Heart right ventricle (tissue), 16 donors: ENCODE measurements at regions not wholly inside any gene's neighbourhood (a gene's known extent, or its start where the extent isn't known, plus 50 kb on each side); places are given as distances from the start of the nearest gene placed in this dataset.
A peak's percentile ranks its signal among the peaks of the same experiment; 100 is the strongest.

Experiments used
- ATAC-seq, 8 donors: fragments of 200-7000 bp; cut with Tn5 transposase; one replicate each; pipeline ENCODE4 v1.9.1; 2020; ENCODE audit warnings: mild to moderate bottlenecking in 8 of 8, moderate library complexity in 8 of 8, moderate number of reproducible peaks in 1 of 8
- DNase-seq, 2 donors: peaks; one replicate each; pipeline ENCODE4 v3.0.0-alpha.2; 2020
- H3K27ac ChIP-seq, 10 donors: fragments of 200-600 bp; sonication (generic) in 2 of 10; one replicate each; pipeline versions ENCODE4 v1.5.0 to v1.8.0; 2020 to 2022; ENCODE audit warnings: mild to moderate bottlenecking in 3 of 10
- H3K27me3 ChIP-seq, 7 donors: fragments of 200-600 bp; one replicate each; pipeline ENCODE4 v1.8.0; 2021 to 2022; ENCODE audit warnings: mild to moderate bottlenecking in 2 of 7
- H3K36me3 ChIP-seq, 9 donors: fragments of 200-600 bp; sonication (generic) in 1 of 9; one replicate each; pipeline versions ENCODE4 v1.5.0 to v1.8.0; 2020 to 2022; ENCODE audit warnings: mild to moderate bottlenecking in 2 of 9
- H3K4me1 ChIP-seq, 9 donors: fragments of 200-600 bp; sonication (generic) in 1 of 9; one replicate each; pipeline versions ENCODE4 v1.5.0 to v1.8.0; 2020 to 2022; ENCODE audit warnings: mild to moderate bottlenecking in 4 of 9
- H3K4me3 ChIP-seq, 10 donors: fragments of 200-600 bp; sonication (generic) in 2 of 10; one replicate each; pipeline versions ENCODE4 v1.5.0 to v1.8.0; 2020 to 2022; ENCODE audit warnings: mild to moderate bottlenecking in 7 of 10, moderate library complexity in 2 of 10
- H3K9me3 ChIP-seq, 11 donors: fragments of 200-600 bp in 10 of 11; sonication (generic) in 2 of 11; one replicate each; pipeline versions ENCODE4 v1.5.0 to v1.8.0; 2013 to 2022; ENCODE audit warnings: mild to moderate bottlenecking in 2 of 11, control low read depth in 1 of 11, moderate library complexity in 1 of 11
- WGBS, 2 donors: extraction: QIAGEN DNeasy Blood & Tissue Kit; methylation state at CpG; one replicate each; pipeline ENCODE4 v1.1.7; 2013; ENCODE audit warnings: inconsistent platforms in 1 of 2; 5-methylcytosine and 5-hydroxymethylcytosine counted together
- intact Hi-C, 10 donors: fragments of 100-400 bp; cut with DNase I; formaldehyde crosslinking; loops; one replicate each; pipeline versions ENCODE4 v1.11.1 to v1.14.2; 2022
- TF ChIP-seq, protein P1 (sequence below), 9 donors: fragments of 200-600 bp; sonication (generic) in 2 of 9; IDR thresholded peaks; one replicate each; pipeline versions ENCODE4 v1.5.0 to v1.8.0; 2021 to 2022; ENCODE audit warnings: antibody characterized with exemption in 9 of 9, mild to moderate bottlenecking in 5 of 9, moderate library complexity in 1 of 9
- donor health status: Arrhythmogenic right ventricular cardiomyopathy.
- donor health status: ischemic (EF 13 %, LVEDD 7.1; RV severe dilation, severe dysfunction).
- donor health status: healthy with polysubstance abuse.
- donor health status: DM: no; HTN: yes; CAD: no.
- donor health status: DM: no; HTN: no; CAD: no.
- donor health status: ischemic (EF 25% LVEDD 6.9; RV normal size, moderate dysfunction).
- donor health status: ischemic (EF 25% LVEDD 5.7; RV mildly dilated, moderate dysfunction).
- donor health status: healthy.
- donor health status: DM: yes; HTN: yes; CAD: no.
- donor health status: Ischemic cardiomyopathy.
- donor health status: ischemic (EF 35%, LVEDD 5.7; RV mildly dilated, moderate dysfunction).
- donor health status: nonischemic (EF 11% LVEDD 7.7; RV severe dilation, severe dysfunction).
- donor health status: DM: yes; HTN: yes; CAD: no.
- donor health status: PGD.
- donor health status: ischemic (EF 29% LVEDD 5.4; RV normal size, mild dysfunction).
- donor health status: nonischemic (EF 23%, LVEDD 6.1; RV moderate dilation, normal function).

DNA sequence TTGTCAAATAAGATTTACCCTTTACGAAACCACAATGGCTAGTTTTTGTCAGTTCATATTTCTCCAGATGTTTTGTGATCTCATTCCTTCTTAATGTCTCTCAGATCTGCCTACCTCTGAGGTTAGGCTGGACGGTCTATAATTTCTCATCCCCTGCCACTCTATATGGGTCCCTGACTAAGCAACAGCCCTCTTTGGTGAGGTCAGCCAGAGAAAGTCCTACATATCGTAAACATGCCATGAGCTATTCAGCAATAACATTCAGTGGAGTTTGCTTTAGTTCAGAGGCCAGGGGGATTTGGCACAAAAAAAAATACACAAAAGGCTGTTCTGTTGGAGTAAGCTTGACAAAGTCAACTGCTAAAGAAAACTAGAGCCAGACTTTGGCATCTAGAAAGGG lies 192.1 kb upstream of the NCKAP5 start:
- WGBS, 2 donors, result 86 to 88% methylated on average over 3 of the region's 3 CpGs
- intact Hi-C loops, result no loop called here
- ATAC-seq, result no peak

DNA sequence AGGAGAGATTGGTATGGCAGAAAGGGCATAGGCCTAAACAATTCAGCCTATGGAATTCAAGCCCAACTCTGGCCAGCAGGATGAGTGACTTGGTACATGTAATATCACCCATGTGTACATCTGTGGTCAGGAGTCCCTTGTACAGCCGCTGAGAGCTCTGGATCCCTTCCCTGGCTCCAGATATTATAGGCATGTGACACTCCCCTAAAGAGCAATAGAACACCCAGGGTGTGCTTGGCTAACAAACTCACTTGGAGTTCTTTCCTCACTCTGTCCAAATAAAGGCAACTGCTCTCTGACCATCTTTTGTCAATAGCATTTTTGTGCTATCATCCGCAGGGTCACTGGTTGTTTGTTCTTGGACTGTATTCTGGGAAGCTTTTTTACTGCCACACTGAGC lies 197.4 kb upstream of the NCKAP5 start:
- H3K27me3 ChIP-seq, result no peaks in the 10 kb centered on the region
- ATAC-seq (peak; percentile 72 to 97 (median 90)), DNase-seq (peak in 1 of 2 donors; percentile 52)
- H3K4me1 ChIP-seq, result peaks cover 0 to 28% (median 9%) of the 10 kb centered on the region in 9 donors
- TF ChIP-seq, protein P1, sequence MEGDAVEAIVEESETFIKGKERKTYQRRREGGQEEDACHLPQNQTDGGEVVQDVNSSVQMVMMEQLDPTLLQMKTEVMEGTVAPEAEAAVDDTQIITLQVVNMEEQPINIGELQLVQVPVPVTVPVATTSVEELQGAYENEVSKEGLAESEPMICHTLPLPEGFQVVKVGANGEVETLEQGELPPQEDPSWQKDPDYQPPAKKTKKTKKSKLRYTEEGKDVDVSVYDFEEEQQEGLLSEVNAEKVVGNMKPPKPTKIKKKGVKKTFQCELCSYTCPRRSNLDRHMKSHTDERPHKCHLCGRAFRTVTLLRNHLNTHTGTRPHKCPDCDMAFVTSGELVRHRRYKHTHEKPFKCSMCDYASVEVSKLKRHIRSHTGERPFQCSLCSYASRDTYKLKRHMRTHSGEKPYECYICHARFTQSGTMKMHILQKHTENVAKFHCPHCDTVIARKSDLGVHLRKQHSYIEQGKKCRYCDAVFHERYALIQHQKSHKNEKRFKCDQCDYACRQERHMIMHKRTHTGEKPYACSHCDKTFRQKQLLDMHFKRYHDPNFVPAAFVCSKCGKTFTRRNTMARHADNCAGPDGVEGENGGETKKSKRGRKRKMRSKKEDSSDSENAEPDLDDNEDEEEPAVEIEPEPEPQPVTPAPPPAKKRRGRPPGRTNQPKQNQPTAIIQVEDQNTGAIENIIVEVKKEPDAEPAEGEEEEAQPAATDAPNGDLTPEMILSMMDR (IDR thresholded peaks at IDR 0.05), result no peak
- H3K9me3 ChIP-seq, result no peaks in the 10 kb centered on the region
- no peaks in the 10 kb centered on the region for H3K36me3 ChIP-seq
- no peak overlapping the region for H3K4me3 ChIP-seq
- 19 to 31% methylated on average over 2 of the region's 2 CpGs for WGBS, 2 donors
- intact Hi-C loops, result loop anchor here in 1 of 10 donors (5.0 kb wide), 1 partner anchor 88 kb away; no protein-coding TSS in a partner anchor
- peak overlapping the region in 8 of 10 donors; percentile 1 to 79 (median 66) for H3K27ac ChIP-seq

More for the DNA sequence above, 192.1 kb upstream of the NCKAP5 start:
- TF ChIP-seq, protein P1 (IDR thresholded peaks at IDR 0.05), result no peak
- Histone ChIP-seq H3K4me3 (no peak overlapping the region), H3K36me3 (no peaks in the 10 kb centered on the region), H3K9me3 (no peaks in the 10 kb centered on the region), H3K4me1 (peaks cover 0 to 18% (median 7%) of the 10 kb centered on the region in 9 donors), H3K27me3 (no peaks in the 10 kb centered on the region), H3K27ac (no peak overlapping the region)
- no peak for DNase-seq

DNA sequence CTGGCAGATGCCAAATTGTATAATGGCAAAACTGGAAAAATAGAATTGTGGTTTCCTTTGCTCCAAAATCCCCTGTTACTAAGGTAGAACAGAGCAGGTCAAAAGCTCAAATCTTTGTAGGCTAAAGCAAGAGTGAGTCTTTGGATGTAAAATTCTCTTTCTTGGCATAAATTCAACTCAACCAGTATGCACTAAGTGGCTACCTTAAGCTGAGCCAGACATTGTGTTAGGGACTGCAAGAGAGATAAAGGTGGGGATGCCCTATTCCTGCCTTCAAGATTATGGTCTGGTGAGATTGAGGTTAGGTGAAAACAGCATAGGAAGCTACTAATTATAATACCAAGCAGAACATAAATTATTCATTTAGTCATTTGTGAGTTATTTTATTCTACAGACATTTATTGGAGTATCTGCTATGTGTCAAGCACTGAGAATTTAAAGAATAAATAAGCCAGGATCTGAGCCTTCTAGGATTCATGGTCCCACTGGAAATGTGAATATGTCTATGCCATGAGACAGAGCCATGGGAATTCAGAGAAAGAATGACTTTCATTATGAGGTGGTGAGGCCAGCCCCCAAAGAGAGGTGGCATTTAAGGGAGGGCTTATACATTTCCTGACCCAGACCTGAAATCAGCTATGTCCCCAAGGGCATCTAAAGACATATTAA lies 198.0 kb upstream of the NCKAP5 start:
- Histone ChIP-seq H3K36me3 (no peaks in the 10 kb centered on the region), H3K9me3 (no peaks in the 10 kb centered on the region), H3K27ac (peak overlapping the region; percentile 1 to 79 (median 60)), H3K4me1 (peaks cover 0 to 28% (median 9%) of the 10 kb centered on the region in 9 donors), H3K4me3 (no peak overlapping the region), H3K27me3 (no peaks in the 10 kb centered on the region)
- intact Hi-C loops, result loop anchor here in 1 of 10 donors (5.0 kb wide), 1 partner anchor 89 kb away; no protein-coding TSS in a partner anchor
- TF ChIP-seq, protein P1 (IDR thresholded peaks at IDR 0.05), result no peak
- DNase-seq (no peak), ATAC-seq (peak in 4 of 8 donors; percentile 30 to 67 (median 42))

DNA sequence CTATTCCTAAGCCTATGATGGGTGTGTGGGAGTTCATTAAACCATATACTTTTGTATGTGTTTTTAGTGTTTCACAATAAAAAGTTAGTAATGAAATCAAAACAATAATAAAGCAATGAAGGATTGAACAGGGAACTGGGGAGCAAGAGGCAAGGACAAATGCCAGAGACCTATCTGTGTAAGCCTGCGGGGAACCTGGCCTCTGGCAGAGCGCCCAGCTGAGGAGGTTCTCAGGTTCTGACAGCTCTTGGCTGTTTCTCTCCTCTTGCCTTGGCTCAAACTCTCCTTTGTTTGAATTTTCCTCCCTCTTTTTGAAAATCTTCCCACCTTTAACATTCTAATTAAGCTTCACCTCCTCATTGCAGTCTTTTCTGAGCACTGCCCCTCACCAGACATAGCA lies 200.0 kb upstream of the NCKAP5 start:
- 30 to 64% methylated on average over 2 of the region's 2 CpGs for WGBS, 2 donors
- DNase-seq, result peak; percentile 52 to 71
- intact Hi-C loops, result loop anchor here in 1 of 10 donors (5.0 kb wide), 1 partner anchor 91 kb away; no protein-coding TSS in a partner anchor

More for the DNA sequence above, 200.0 kb upstream of the NCKAP5 start:
- H3K27me3 ChIP-seq, result no peaks in the 10 kb centered on the region
- peak overlapping the region in 4 of 10 donors; percentile 28 to 51 (median 38) for H3K27ac ChIP-seq
- H3K36me3 ChIP-seq, result no peaks in the 10 kb centered on the region
- H3K4me3 ChIP-seq, result no peak overlapping the region
- H3K9me3 ChIP-seq, result no peaks in the 10 kb centered on the region
- ATAC-seq, result peak in 5 of 8 donors; percentile 56 to 79 (median 66)
- H3K4me1 ChIP-seq, result peaks cover 0 to 33% (median 9%) of the 10 kb centered on the region in 9 donors
- TF ChIP-seq, protein P1 (IDR thresholded peaks at IDR 0.05), result no peak
